LNCAP (cell line): ENCODE measurements at regions not wholly inside any gene's neighbourhood (a gene's known extent, or its start where the extent isn't known, plus 50 kb on each side); places are given as distances from the start of the nearest gene placed in this dataset.

Experiments
- CTCF ChIP-seq: fragments of 450-650 bp; IDR thresholded peaks from 2 replicates; pipeline ENCODE4 v1.5.1; 2017; ENCODE audit warnings: mild to moderate bottlenecking

GRCh38 chr9:97243606-97244005 is 63.9 kb upstream of the CCDC180 start:
- no peak for TF ChIP-seq CTCF

GRCh38 chr9:97237951-97238889 is 69.2 kb upstream of the CCDC180 start:
- TF ChIP-seq CTCF, result no peak

GRCh38 chr9:97237311-97237786 is 70.1 kb upstream of the CCDC180 start:
- TF ChIP-seq CTCF, result no peak

GRCh38 chr9:97221478-97222355 is 85.7 kb upstream of the CCDC180 start:
- peak; percentile 44 for TF ChIP-seq CTCF

GRCh38 chr9:97220894-97221477 is 86.5 kb upstream of the CCDC180 start:
- TF ChIP-seq CTCF, result no peak

GRCh38 chr9:97188545-97188944 is 118.9 kb upstream of the CCDC180 start:
- no peak for TF ChIP-seq CTCF

- no peak for TF ChIP-seq CTCF
These were observed 121.0 kb upstream of the CCDC180 start for GRCh38 chr9:97186493-97186892.
